HG02642 (cell line): ENCODE measurements at regions not wholly inside any gene's neighbourhood (a gene's known extent, or its start where the extent isn't known, plus 50 kb on each side); places are given as distances from the start of the nearest gene placed in this dataset.

Experiments used
- ATAC-seq: cut with Tn5 transposase; IDR thresholded peaks from one replicate; pipeline ENCODE4 v1.9.1; 2021; ENCODE audit warnings: mild to moderate bottlenecking; ENCODE audit not compliant: unreplicated experiment, poor library complexity

- ATAC-seq = no peak
Observed at GRCh38 chr13:106384516-106384915, 150.9 kb downstream of the EFNB2 start.

DNA sequence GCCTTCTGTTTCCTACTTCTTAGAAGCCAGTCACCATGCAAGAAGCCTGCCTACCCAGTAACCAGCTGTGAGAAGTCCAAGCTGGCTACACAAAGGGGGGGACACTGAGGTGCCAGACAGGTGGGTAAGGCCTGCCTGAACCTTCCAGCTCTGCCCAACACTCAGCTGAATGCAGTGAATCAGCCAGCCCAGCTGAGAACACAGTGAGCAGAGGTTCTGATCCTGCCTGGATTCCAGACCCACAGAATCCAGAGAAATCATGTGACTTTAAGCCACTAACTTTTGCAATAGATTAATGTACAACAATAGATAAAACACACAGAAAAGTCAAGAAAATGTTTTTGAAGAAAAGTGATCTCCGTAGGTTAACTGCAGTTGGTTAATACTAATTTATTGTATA is 151.7 kb downstream of the EFNB2 start:
- no peak for ATAC-seq

DNA sequence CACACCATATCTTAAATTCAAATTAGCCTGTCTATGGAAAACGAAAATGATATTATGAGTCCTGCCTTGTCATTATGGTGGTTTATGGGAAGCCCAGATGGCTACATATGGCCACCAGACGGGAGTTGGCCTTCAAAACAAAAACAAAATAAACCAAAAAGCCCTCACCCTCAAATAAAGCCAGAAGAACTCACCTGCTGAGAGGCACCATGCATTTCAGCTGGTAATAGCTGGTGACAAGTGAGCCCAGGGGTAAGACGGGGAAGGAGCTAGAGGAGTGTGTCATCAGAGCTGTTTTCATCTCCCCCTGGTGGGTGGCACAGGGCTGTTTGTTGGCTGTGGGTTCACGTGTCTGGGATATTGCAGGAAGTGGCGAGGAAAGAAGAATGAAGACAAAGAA is 152.9 kb downstream of the EFNB2 start:
- no peak for ATAC-seq

- ATAC-seq = no peak
Observed at GRCh38 chr13:106381091-106381490, 154.4 kb downstream of the EFNB2 start.

DNA sequence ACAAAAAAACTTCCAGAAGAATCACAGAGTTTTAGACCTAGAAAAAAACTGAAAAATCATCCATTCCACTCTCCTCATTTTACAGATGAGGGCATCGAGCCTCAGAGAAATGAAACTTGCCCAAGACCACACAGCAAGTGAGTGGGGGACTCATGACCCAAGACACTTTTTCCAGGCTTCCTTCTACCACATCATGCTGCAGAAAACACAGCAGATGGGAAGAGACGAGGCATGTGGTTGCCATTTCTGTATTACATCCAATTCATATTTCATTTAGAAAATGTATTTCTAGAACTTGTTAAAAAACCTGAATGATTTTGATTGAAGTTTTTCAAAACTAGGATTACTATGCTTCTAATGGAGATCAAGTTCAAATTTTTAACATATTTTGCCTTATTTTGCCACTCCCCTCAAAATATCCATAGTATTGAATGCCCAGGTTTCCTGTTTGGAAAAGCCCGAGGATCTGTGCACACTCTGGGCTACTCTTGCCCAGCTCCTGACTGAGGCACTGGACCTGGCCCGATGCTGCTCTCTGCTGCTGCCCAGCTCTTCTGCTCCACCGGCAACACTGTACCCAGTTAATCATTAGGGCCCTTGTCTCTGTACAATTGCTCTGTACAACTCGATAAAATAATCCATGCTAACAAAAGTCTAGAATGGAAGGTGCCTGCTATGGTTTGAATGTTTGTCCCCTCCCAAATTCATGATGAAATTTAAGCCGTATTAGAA is 157.4 kb downstream of the EFNB2 start:
- ATAC-seq = no peak

DNA sequence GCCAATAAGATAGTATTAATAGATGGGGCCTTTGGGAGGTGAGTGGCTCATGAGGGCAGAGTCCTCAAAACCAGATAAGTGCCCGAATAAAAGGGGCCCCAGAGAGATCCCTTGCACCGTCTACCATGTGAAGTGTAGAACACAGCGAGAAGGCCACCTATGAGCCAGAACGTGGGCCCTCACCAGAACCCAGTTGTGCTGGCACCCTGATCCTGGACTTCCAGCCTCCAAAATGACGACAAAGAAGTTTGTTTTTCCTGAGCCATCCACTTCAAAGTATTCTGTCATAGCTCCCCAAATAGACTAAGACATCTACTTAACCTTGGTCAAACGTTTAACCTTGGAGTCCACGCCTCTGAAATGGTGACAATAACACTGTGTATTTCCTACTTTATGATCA is 158.1 kb downstream of the EFNB2 start:
- ATAC-seq = no peak

- no peak for ATAC-seq
Observed at GRCh38 chr13:106376401-106377112, 158.9 kb downstream of the EFNB2 start.

- no peak for ATAC-seq
Observed at GRCh38 chr13:106375085-106375484, 160.4 kb downstream of the EFNB2 start.

GRCh38 chr13:106374631-106375030 is 160.8 kb downstream of the EFNB2 start:
- no peak for ATAC-seq

DNA sequence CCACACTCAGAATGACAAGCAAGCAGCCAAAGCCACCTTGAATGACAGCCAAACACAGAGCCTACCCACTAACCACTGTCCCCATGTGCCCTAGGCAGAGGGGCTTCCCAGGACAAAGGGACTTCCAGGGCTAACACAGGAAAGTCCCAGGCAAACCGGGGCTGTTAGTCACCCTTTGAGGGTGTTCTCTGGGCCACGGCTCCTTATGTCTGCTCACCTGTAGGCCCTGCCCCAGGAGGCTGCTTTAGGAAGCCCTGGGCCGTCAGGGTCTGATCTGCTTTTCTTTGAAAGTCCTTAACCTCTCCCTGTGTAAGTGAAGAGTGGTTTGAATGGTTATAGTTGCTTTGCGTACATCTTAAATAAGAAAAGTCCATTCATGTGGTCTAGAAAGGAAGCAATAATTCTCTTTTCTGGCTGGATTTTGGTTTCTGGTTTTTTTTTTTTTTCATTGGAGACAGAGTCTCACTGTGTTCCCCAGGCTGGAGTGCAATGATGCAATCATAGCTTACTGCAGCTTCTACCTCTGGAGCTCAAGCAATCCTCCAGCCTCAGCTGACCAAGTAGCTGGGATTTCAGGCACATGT is 161.4 kb downstream of the EFNB2 start:
- peak; percentile 85 for ATAC-seq

- ATAC-seq = peak; percentile 68
Observed at GRCh38 chr13:106373304-106373988, 162.0 kb downstream of the EFNB2 start.

- ATAC-seq = peak; percentile 39
Observed at GRCh38 chr13:106372199-106373155, 163.0 kb downstream of the EFNB2 start.

DNA sequence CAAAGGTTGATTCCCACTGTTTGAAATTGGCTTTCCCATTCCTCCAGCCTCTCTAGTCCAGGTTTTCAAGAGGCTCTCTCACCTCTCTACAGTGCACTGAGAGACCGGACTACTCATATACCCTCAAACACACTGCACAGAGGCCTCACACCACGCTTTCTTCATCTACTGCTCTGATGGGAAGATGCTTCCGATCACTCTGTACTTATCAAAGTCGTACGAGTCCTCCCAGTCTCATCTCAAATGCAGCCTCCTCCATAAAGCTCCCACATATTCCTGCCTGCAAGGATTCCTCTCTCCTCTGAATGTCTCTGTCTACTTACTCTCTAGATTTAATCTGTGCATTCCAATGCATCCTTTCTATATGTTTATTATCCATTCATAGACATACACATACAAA is 164.4 kb downstream of the EFNB2 start:
- ATAC-seq = no peak

DNA sequence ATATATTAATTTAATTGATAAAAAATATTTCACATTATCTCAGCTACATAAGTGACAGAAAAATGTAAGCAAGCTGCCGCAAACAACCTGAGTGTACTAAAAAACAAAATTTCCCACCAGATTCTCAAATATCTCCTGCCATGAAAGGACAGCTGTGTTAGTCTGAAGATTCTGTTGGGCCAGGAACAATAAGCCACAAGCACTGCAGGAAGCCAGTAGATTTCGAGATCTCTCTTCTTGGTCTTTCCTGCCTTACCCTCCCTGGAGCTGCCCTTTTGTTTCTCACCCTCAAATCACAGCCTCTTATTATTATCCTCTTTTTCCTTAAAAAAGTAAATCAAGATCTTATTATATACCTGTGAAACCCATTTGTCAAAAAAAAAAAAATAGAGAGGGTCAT is 165.6 kb downstream of the EFNB2 start:
- ATAC-seq = no peak

- ATAC-seq = no peak
Observed at GRCh38 chr13:106369091-106369490, 166.4 kb downstream of the EFNB2 start.

GRCh38 chr13:106367361-106367971 is 168.0 kb downstream of the EFNB2 start:
- ATAC-seq = peak; percentile 45

- no peak for ATAC-seq
Observed at GRCh38 chr13:106362707-106363106, 172.8 kb downstream of the EFNB2 start.

- ATAC-seq = no peak
Observed at GRCh38 chr13:106361621-106362020, 173.8 kb downstream of the EFNB2 start.

GRCh38 chr13:106357198-106357597 is 178.3 kb downstream of the EFNB2 start:
- ATAC-seq = no peak
